ENCODE measurements at regions not wholly inside any gene's neighbourhood (a gene's known extent, or its start where the extent isn't known, plus 50 kb on each side); places are given as distances from the start of the nearest gene placed in this dataset.

DNA sequence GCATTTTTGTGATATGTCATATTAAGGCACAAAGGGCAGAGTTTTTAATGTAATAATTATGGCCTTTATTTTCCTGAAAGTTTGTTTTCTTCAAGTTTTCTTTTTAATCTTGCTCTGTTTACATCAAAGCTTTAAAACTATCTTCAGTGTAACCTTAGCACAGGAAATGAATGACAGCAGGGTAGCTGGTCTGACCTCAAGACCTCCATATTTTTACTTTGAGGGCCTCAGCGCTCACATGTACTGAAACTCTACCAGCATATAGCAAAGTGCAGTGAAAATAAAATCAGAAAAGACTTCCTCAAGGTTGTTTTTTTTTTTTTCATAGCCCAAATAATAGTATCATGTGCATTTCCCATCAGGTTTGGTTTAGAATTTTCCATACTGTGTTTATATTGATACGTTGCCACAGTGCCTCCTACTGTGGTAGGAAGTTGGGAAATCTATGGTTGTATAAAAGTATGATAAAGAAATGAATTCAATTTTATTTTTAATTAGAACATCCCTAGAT is 163.4 kb downstream of the UBE2E3 start:
- no peak for ATAC-seq (ENCODE audit: low read depth)
- POLR2A ChIA-PET, result no interaction called here
- no peak overlapping the region for H3K4me3 Mint-ChIP-seq
- intact Hi-C loops (cut with micrococcal nuclease), result no loop called here
- no peak overlapping the region for H3K27ac Mint-ChIP-seq
- CTCF ChIA-PET, result no interaction called here
- H3K9me3 Mint-ChIP-seq, result peaks cover 2% of the 10 kb centered on the region
- H3K4me1 Mint-ChIP-seq, result no peaks in the 10 kb centered on the region
- H3K27me3 Mint-ChIP-seq, result no peaks in the 10 kb centered on the region
- no peaks in the 10 kb centered on the region for H3K36me3 Mint-ChIP-seq (ENCODE audit: low read depth)
- no peak for DNase-seq
- TF ChIP-seq CTCF (IDR thresholded peaks at IDR 0.05), result no peak

GRCh38 chr2:181145645-181146044 is 165.2 kb downstream of the UBE2E3 start:
- H3K4me1 Mint-ChIP-seq, result no peaks in the 10 kb centered on the region
- no peak for TF ChIP-seq CTCF (IDR thresholded peaks at IDR 0.05)
- H3K9me3 Mint-ChIP-seq, result peaks cover 2% of the 10 kb centered on the region
- ChIA-PET POLR2A (no interaction called here), CTCF (interaction anchor here (1.2 kb wide), 1 partner anchor 311 kb away, joined by 3 read pairs; the partner anchor contains the start of gene ITGA4)
- no peak for ATAC-seq (ENCODE audit: low read depth)
- no peak overlapping the region for H3K27ac Mint-ChIP-seq
- H3K36me3 Mint-ChIP-seq (ENCODE audit: low read depth), result no peaks in the 10 kb centered on the region
- no peaks in the 10 kb centered on the region for H3K27me3 Mint-ChIP-seq
- no peak overlapping the region for H3K4me3 Mint-ChIP-seq
- intact Hi-C loops (cut with micrococcal nuclease), result no loop called here
- DNase-seq, result no peak

- H3K4me3 Mint-ChIP-seq, result no peak overlapping the region
These were observed 165.8 kb downstream of the UBE2E3 start for GRCh38 chr2:181146171-181146570.

GRCh38 chr2:181149056-181149455 is 168.7 kb downstream of the UBE2E3 start:
- POLR2A ChIA-PET, result no interaction called here
- no peak overlapping the region for H3K27ac Mint-ChIP-seq

More at GRCh38 chr2:181146171-181146570, 165.8 kb downstream of the UBE2E3 start:
- no peak for DNase-seq
- H3K9me3 Mint-ChIP-seq, result peaks cover 2% of the 10 kb centered on the region
- ChIA-PET CTCF (interaction anchor here (1.2 kb wide), 1 partner anchor 311 kb away, joined by 3 read pairs; the partner anchor contains the start of gene ITGA4), POLR2A (no interaction called here)
- no peaks in the 10 kb centered on the region for H3K36me3 Mint-ChIP-seq (ENCODE audit: low read depth)
- intact Hi-C loops (cut with micrococcal nuclease), result no loop called here
- no peak for ATAC-seq (ENCODE audit: low read depth)
- no peak overlapping the region for H3K27ac Mint-ChIP-seq
- no peaks in the 10 kb centered on the region for H3K4me1 Mint-ChIP-seq
- H3K27me3 Mint-ChIP-seq, result no peaks in the 10 kb centered on the region
- no peak for TF ChIP-seq CTCF (IDR thresholded peaks at IDR 0.05)

GRCh38 chr2:181152226-181152625 is 171.8 kb downstream of the UBE2E3 start:
- no peak for TF ChIP-seq CTCF (IDR thresholded peaks at IDR 0.05)
- peaks cover 6% of the 10 kb centered on the region for H3K9me3 Mint-ChIP-seq
- H3K4me1 Mint-ChIP-seq, result peaks cover 5% of the 10 kb centered on the region
- DNase-seq (no peak), ATAC-seq (ENCODE audit: low read depth) (no peak)
- H3K4me3 Mint-ChIP-seq, result no peak overlapping the region
- intact Hi-C loops (cut with micrococcal nuclease), result no loop called here
- ChIA-PET POLR2A (no interaction called here), CTCF (interaction anchor here (1.2 kb wide), 1 partner anchor 48 kb away, joined by 4 read pairs; no protein-coding TSS in a partner anchor)
- no peak overlapping the region for H3K27ac Mint-ChIP-seq
- H3K27me3 Mint-ChIP-seq, result no peaks in the 10 kb centered on the region
- H3K36me3 Mint-ChIP-seq (ENCODE audit: low read depth), result no peaks in the 10 kb centered on the region

More at GRCh38 chr2:181149056-181149455, 168.7 kb downstream of the UBE2E3 start:
- H3K4me3 Mint-ChIP-seq, result no peak overlapping the region
- CTCF ChIA-PET, result no interaction called here
- H3K36me3 Mint-ChIP-seq (ENCODE audit: low read depth), result no peaks in the 10 kb centered on the region
- DNase-seq, result no peak
- peaks cover 5% of the 10 kb centered on the region for H3K4me1 Mint-ChIP-seq
- peaks cover 2% of the 10 kb centered on the region for H3K9me3 Mint-ChIP-seq
- no peak for TF ChIP-seq CTCF (IDR thresholded peaks at IDR 0.05)
- intact Hi-C loops (cut with micrococcal nuclease), result no loop called here
- no peaks in the 10 kb centered on the region for H3K27me3 Mint-ChIP-seq
- no peak for ATAC-seq (ENCODE audit: low read depth)
